RWPE1 (cell line): ENCODE measurements at regions not wholly inside any gene's neighbourhood (a gene's known extent, or its start where the extent isn't known, plus 50 kb on each side); places are given as distances from the start of the nearest gene placed in this dataset.
A peak's percentile ranks its signal among the peaks of the same experiment; 100 is the strongest.

ENCODE experiments used
- CTCF ChIA-PET: fragments of 350-600 bp; sonication (Branson Sonifier 250); formaldehyde crosslinking; extraction: SDS; loops from one replicate; lab custom pipeline; 2021; lab: Yijun Ruan, JAX
- POLR2A ChIA-PET: fragments of 400-600 bp; formaldehyde crosslinking; extraction: SDS; loops from one replicate; lab custom pipeline; 2020; ENCODE audit warnings: antibody characterized with exemption; ENCODE audit not compliant: low non-redundant PET; lab: Yijun Ruan, JAX
- DNase-seq: peaks from one replicate; pipeline ENCODE4 v3.0.0; 2012; ENCODE audit warnings: low spot score
- H3K27ac ChIP-seq: fragments of 450-650 bp; 2 replicates; pipeline ENCODE4 v1.5.1; 2017
- TF ChIP-seq, protein P1 (sequence below): fragments of 450-650 bp; conservative IDR thresholded peaks from 2 replicates; pipeline ENCODE4 v1.5.1; 2017; ENCODE audit warnings: low read depth, mild to moderate bottlenecking

DNA sequence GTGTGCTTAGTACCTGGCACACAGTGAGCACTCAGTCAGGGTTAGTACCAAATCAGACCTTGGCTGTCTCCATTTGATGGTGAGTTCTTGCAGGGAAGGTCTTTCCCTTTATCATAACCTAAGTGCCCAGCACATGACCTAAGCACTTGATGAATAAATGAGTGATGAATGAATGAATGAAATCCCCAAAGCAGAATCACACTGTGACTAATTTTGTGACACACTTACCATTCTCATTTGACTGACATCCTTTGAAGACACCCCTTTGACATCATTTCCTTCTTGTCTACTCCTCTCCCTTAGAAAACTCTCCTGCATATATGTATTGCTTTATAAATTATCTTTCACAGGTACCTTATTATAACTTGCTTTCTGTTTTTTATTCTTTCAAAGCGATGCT, 130.2 kb upstream of the ELL2 start:
- no peak for DNase-seq
- TF ChIP-seq, protein P1, sequence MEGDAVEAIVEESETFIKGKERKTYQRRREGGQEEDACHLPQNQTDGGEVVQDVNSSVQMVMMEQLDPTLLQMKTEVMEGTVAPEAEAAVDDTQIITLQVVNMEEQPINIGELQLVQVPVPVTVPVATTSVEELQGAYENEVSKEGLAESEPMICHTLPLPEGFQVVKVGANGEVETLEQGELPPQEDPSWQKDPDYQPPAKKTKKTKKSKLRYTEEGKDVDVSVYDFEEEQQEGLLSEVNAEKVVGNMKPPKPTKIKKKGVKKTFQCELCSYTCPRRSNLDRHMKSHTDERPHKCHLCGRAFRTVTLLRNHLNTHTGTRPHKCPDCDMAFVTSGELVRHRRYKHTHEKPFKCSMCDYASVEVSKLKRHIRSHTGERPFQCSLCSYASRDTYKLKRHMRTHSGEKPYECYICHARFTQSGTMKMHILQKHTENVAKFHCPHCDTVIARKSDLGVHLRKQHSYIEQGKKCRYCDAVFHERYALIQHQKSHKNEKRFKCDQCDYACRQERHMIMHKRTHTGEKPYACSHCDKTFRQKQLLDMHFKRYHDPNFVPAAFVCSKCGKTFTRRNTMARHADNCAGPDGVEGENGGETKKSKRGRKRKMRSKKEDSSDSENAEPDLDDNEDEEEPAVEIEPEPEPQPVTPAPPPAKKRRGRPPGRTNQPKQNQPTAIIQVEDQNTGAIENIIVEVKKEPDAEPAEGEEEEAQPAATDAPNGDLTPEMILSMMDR, result no peak
- ChIA-PET CTCF (interaction anchor here (0.6 kb wide), 1 partner anchor 225 kb away, joined by 4 read pairs; no protein-coding TSS in a partner anchor), POLR2A (no interaction called here)
- no peak overlapping the region for H3K27ac ChIP-seq

DNA sequence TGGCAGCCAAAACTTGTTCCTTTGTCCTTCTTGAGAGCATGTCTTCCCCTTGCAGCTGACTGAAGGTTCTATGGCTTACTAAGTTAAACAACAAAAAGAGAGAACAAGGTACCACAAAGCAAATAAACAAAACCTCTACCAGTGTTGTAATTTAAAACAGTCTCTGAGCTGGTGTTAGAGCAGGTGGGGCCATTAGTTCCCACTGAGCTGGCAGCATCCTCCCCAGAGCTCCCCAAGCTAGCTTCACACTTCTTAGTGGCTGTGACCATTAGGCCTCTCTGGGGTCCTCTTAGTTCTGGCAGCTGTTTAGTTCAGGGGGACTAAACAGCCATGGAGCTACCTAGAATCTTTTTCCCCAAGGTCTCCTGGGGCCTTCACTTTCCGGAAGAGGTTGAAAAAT, 128.6 kb upstream of the ELL2 start:
- no peak overlapping the region for H3K27ac ChIP-seq
- POLR2A ChIA-PET, result no interaction called here
- no peak for DNase-seq
- CTCF ChIA-PET, result interaction anchor here (0.7 kb wide), 1 partner anchor 145 kb away, joined by 3 read pairs; no protein-coding TSS in a partner anchor
- TF ChIP-seq, protein P1, result no peak

DNA sequence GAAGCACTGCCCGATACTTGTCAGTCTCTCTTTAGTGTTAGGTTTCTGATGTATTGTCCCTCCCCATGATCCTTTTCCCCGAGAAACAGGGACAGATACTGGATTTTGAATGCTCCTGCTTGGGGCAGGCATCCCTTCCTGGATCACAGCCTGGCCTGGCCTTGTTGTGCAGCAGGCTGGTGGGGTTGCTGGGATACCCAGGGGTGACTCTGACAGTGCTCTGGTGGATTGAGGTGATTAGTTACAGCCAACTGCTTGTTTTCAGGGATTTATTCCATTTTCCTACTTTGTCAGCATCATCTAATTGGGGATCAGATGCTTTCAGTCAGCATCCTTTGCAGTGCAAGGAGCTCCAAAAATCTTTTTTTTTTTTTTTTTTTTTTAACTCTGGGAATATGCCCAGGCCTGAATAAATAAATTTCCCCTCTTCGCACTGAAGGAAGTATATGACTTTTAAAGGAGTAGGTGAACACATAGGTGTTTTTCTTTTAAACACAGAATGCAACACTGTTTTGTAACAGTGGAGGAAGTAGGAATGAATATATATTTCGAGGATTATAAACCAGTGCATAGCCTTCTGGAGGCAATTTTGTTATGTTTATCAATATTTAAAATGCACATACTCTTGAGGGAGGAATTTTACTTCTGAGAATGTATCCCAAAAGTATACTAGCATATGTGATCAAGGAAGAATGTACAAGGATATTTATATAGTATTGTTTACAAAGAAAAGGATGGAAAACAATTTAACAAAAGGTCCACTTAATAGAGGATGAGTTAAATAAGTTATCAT, 127.3 kb upstream of the ELL2 start:
- no peak for DNase-seq
- TF ChIP-seq, protein P1, result no peak
- H3K27ac ChIP-seq, result no peak overlapping the region
- CTCF ChIA-PET, result interaction anchor here (0.7 kb wide), 1 partner anchor 147 kb away, joined by 3 read pairs; no protein-coding TSS in a partner anchor
- POLR2A ChIA-PET, result no interaction called here

DNA sequence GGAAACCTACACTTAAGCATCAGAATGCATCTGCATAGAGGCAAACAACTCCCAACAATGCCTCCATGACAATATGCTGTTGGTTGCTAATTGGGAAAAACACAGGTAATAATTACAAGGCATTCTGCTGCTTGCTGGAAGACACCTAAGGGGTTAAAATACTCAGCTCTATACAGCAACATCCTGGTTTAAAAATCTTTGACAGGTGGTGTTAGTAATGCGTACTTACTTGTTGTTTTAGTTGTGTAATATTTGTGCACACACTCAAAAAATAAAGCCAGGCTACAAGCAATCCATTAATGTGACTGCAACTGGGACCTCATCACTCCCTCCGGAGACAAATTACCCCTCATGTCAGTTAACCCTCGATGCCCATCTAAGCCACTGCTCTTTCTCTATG, 126.3 kb upstream of the ELL2 start:
- H3K27ac ChIP-seq, result no peak overlapping the region
- ChIA-PET CTCF (interaction anchor here (0.8 kb wide), 1 partner anchor 415 kb away, joined by 4 read pairs; no protein-coding TSS in a partner anchor), POLR2A (no interaction called here)
- TF ChIP-seq, protein P1, result no peak
- DNase-seq, result no peak

DNA sequence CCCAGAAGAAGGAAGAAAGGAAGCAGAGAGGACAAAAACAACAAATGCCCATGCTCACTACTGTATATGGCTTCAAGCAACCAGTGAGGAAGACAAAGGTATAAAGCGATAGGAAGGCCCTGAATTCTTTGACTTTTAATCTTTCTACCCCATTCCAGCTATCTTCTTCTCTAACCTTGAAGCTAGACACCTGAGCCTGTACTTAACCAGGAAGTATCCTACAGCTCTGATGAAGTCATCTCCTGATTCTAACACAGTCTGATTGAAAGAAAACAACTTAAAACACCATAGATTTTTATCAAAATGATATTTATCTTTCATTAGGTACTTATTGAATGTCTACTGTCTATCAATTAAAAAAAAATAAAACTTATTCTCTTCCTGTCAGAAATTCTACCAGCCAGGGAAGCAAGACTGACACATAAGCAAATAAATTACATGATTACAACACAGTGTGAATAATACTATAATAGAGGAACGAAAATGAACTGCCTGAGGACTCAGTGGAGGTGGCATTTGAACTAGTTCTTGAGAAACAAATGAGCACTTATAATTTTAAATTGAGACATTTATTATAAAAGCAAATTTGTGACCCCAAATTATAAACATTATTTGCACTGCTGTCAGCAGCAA, 123.3 kb upstream of the ELL2 start:
- CTCF ChIA-PET, result interaction anchor here (1.6 kb wide), 1 partner anchor 124 kb away, joined by 9 read pairs; the partner anchor contains the start of gene ELL2
- no peak overlapping the region for H3K27ac ChIP-seq

DNA sequence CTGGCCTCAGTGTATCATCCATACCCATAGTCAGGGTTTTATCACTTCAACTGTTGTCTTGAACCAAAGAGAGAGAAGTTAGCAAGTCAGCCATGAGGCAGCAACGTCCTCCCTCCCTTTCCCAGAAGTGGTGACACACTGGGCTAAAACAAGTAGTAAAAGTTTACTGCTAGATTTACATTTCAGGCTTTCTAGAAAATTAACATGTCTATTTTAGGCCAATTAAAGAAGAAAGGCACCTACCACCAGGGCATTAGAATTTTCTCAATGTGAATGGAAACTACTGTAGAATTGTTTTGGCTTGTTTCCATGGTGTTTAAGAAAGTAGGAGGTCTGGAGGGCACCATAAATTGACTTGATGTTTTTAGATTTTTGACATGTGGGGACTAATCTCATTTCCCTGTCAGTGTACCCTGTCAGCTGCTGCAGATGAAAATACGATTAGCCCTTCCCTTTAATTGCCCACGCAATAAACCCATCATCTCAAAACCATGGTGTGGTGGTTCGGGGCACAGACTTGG, 121.8 kb upstream of the ELL2 start:
- H3K27ac ChIP-seq, result no peak overlapping the region
- CTCF ChIA-PET, result no interaction called here

More for the DNA sequence above, 123.3 kb upstream of the ELL2 start:
- TF ChIP-seq, protein P1, result no peak
- peak; percentile 51 for DNase-seq
- POLR2A ChIA-PET, result no interaction called here

More for the DNA sequence above, 121.8 kb upstream of the ELL2 start:
- no peak for DNase-seq
- POLR2A ChIA-PET, result no interaction called here
- TF ChIP-seq, protein P1, result no peak
